ENCODE measurements at regions not wholly inside any gene's neighbourhood (a gene's known extent, or its start where the extent isn't known, plus 50 kb on each side); places are given as distances from the start of the nearest gene placed in this dataset.

GRCh38 chr14:85817430-85817829 lies 287.5 kb downstream of the FLRT2 start:
- no peak for DNase-seq

GRCh38 chr14:85813040-85813439 lies 283.1 kb downstream of the FLRT2 start:
- DNase-seq, result no peak

DNA sequence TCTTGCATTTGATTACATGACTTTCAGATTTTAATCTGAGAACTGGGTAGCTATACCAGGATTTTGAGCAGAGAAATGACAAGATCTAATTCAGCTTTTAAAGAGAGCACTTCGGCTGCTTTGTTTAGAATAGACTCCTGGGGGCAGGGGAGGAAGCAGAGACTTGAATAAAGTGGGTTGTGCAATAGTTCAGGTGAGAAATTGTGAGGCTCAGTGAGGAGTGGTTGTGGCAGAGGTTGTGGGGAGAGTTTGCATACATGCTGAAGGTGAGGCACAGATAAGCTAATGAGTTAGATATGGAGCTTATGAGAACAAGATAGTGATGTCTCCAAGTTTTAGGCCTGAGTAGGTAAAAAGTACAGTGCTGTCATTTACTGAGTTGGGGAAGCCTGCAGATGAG lies 281.4 kb downstream of the FLRT2 start:
- DNase-seq, result no peak

DNA sequence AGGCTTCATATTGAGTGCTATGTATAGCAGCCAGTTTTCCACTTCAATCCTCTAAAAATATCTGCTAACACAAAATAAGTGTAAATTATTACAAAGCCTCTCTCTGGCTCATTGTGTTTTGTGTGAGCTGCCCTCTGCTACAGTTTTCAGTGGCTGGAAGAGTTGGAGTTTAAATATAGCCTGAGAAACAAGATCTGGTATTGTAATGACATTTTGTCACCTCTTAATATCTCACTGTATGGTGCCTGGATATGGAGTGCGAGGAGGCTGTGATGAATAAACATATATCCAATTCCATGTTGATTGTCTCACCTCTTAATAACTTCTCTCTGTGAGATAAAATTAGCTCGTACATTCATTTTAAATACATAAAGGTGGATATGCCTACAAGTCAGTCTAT lies 269.7 kb downstream of the FLRT2 start:
- no peak for DNase-seq

GRCh38 chr14:85798856-85799255 lies 268.9 kb downstream of the FLRT2 start:
- DNase-seq, result no peak

- no peak for DNase-seq
These were observed 263.6 kb downstream of the FLRT2 start for GRCh38 chr14:85793533-85793932.

DNA sequence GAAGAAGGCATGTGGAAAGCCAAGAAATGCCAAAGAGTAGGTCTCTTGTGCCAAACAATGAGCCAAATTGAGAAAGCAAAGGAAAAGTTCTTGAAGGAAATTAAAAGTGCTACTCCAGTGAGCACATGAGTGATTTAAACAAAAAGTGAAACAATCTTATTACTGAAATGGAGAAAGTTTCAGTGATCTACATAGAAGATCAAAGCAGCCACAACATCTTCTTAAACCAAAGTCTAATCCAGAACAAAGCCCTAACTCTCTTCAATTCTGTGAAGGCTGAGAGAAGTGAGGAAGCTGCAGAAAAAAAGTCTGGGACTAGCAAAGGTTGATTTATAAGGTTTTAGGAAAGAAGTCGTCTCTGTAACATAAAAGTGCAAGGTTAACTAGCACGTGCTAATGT lies 259.6 kb downstream of the FLRT2 start:
- no peak for DNase-seq

- no peak for DNase-seq
These were observed 258.7 kb downstream of the FLRT2 start for GRCh38 chr14:85788470-85789233.

- DNase-seq, result no peak
These were observed 236.4 kb downstream of the FLRT2 start for GRCh38 chr14:85766295-85766694.

DNA sequence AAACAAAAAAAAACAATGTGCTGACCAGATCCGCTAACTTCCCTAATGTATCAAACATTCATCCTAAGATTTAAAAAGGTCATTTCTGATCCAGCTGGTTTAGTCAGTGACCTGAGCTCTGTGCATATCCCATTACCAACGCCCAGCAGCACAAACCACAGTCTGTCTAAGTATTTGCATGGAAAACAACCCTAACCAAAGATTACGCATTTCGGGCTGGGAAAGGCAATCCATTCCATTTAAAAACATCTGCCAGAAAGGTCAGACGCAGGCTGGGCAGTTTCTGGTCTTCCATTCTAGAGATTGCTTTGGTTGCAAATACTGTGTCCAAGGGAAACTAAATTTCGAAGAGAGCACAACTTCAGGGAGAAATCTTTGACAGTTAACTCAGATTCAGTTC lies 234.9 kb downstream of the FLRT2 start:
- no peak for DNase-seq

DNA sequence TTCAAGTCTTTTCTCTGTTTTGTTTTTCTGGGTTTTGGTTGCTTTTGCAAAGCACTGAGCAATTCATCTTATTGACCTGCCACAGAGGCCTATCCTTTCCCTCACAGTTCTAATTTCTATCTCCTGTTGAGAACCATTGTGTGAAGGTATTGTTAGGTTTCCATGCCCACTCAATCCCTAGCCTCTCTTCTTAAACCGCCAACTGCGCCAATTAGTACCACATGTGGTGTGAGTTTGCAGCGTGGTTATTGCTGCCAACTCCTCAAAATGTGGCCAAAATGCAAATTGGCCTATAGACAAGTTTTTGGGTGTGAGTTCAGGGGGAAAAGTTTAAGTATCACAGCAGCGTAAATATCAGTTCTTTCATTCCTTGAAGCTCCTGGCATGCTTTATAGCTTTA lies 232.6 kb downstream of the FLRT2 start:
- DNase-seq, result peak in 2 of 51 donors; percentile 0 to 2

- no peak for DNase-seq
These were observed 222.2 kb downstream of the FLRT2 start for GRCh38 chr14:85752175-85752574.

GRCh38 chr14:85744573-85744972 lies 214.6 kb downstream of the FLRT2 start:
- no peak for DNase-seq

DNA sequence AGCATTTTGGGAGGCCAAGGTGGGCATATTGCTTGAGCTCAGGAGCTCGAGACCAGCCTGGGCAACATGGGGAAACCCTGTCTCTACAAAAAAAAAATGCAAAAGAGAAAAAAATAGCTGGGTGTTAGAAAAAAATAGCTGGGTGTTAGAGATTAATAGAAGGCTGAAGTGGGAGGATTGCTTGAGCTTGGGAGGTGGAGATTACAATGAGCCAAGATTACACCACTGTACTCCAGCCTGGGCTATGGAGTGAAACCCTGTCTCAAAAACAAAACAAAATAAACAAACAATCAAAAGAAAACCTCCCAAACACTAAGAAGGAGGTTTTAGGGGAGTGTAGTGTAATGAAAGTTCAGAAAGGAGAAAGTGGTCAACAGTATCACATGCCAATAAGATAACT lies 202.1 kb downstream of the FLRT2 start:
- DNase-seq, result no peak

- no peak for DNase-seq
These were observed 201.2 kb downstream of the FLRT2 start for GRCh38 chr14:85731186-85731585.

DNA sequence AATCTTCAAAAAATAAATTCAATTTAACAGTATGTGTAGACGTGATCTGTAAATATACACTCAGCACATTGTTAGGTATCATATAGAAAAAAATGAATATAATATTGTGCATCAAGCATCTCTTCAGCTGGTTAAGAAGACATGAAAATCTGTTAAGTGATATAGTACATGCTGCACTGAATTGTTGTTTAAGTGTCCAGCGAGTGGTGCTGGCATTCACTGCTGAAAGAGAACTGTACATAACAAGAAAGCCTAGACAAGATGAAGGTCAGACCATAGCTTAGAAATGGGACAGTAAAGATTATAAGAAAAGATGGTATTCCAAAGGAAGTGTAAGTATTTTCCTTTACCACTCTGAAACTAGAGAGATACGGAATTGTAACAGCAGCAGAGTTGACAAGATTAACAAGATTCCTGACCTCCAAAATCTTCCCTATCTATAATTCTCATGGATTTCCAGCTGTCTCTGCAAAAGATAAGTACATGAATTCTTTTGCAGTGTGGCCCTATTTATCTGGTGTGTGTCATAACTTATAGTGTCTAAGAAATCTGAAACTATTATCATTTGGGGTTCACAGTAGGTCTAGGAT lies 198.6 kb downstream of the FLRT2 start:
- DNase-seq, result no peak

DNA sequence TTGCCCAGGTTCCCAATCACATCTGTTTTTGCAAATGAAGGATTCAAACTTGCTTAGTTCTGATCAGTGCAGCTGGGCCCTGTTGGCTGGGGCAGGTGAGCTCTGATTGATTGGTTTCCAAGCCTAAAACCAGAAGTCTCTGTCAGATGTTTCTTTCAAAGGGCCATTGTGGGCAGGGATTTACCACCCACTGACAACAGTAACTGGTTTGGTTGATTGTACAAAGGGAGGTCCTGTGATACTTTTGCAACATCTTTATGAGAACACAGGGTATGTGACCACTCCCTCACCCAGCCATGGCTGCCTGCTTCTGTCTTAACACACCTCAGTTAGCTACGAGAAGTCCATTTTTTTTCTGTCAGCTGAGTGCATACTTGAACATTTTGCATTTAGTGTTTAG lies 184.1 kb downstream of the FLRT2 start:
- no peak for DNase-seq

GRCh38 chr14:85711620-85712019 lies 181.7 kb downstream of the FLRT2 start:
- no peak for DNase-seq
